IMR-90 (cell line): ENCODE measurements at regions not wholly inside any gene's neighbourhood (a gene's known extent, or its start where the extent isn't known, plus 50 kb on each side); places are given as distances from the start of the nearest gene placed in this dataset.

ENCODE experiments used
- ATAC-seq: fragments of 200-7000 bp; cut with Tn5 transposase; 2 replicates; pipeline ENCODE4 v1.9.1; 2020; ENCODE audit warnings: low read depth, mild to moderate bottlenecking, moderate library complexity
- BruUV-seq: library from RNA; stranded (reverse); fragments of 400-500 nt; replicated peaks from 2 replicates; lab custom pipeline; 2021; lab: Mats Ljungman, UMichigan
- CTCF ChIA-PET: fragments of 300-600 bp; formaldehyde crosslinking; extraction: SDS; loops from one replicate; lab custom pipeline; 2021; ENCODE audit warnings: antibody characterized with exemption; lab: Yijun Ruan, JAX
- POLR2A ChIA-PET: fragments of 300-600 bp; sonication (Branson Sonifier 250); formaldehyde crosslinking; loops from one replicate; lab custom pipeline; 2022; ENCODE audit warnings: antibody characterized with exemption; ENCODE audit not compliant: unreplicated experiment; lab: Charles Lee
- DNase-seq: peaks from one replicate; pipeline ENCODE4 v3.0.0; 2013
- H2AFZ ChIP-seq: replicated peaks from 2 replicates; pipeline ENCODE3; 2013; ENCODE audit warnings: low read length, mild to moderate bottlenecking; ENCODE audit not compliant: poor library complexity
- H2AK5ac ChIP-seq: 2 replicates; pipeline ENCODE4 v1.6.1; 2013; ENCODE audit warnings: low read depth, low read length, inconsistent platforms
- H2AK9ac ChIP-seq: replicated peaks from 2 replicates; pipeline ENCODE3; 2013; ENCODE audit warnings: mild to moderate bottlenecking, low read depth, low read length, moderate library complexity; ENCODE audit not compliant: poor library complexity
- H2BK120ac ChIP-seq: 2 replicates; pipeline ENCODE4 v1.6.1; 2013; ENCODE audit warnings: low read depth, low read length, inconsistent platforms
- H2BK15ac ChIP-seq: 3 replicates; pipeline ENCODE4 v1.6.1; 2013; ENCODE audit warnings: low read depth, low read length, inconsistent platforms
- H2BK20ac ChIP-seq: 2 replicates; pipeline ENCODE4 v1.6.1; 2013; ENCODE audit warnings: low read depth, mild to moderate bottlenecking, inconsistent platforms, low read length, moderate library complexity
- H2BK5ac ChIP-seq: 2 replicates; pipeline ENCODE4 v1.6.1; 2013; ENCODE audit warnings: mild to moderate bottlenecking, low read depth, low read length, inconsistent platforms; ENCODE audit not compliant: poor library complexity, severe bottlenecking
- H3K14ac ChIP-seq: replicated peaks from 2 replicates; pipeline ENCODE4 v1.6.1; 2013; ENCODE audit warnings: low read depth, low read length, inconsistent platforms
- H3K18ac ChIP-seq: 2 replicates; pipeline ENCODE4 v1.6.1; 2013; ENCODE audit warnings: low read depth, low read length, control low read depth
- H3K23ac ChIP-seq: 2 replicates; pipeline ENCODE4 v1.6.1; 2013; ENCODE audit warnings: low read depth, low read length, inconsistent platforms
- H3K27ac ChIP-seq: 2 replicates; pipeline ENCODE4 v1.5.1; 2013; ENCODE audit warnings: mild to moderate bottlenecking, control low read depth, low read length; ENCODE audit not compliant: insufficient read depth
- H3K27me3 ChIP-seq: 2 replicates; pipeline ENCODE4 v1.6.1; 2013; ENCODE audit warnings: low read length; ENCODE audit not compliant: control insufficient read depth, insufficient read depth
- H3K36me3 ChIP-seq: 2 replicates; pipeline ENCODE4 v1.6.1; 2013; ENCODE audit warnings: low read length, mixed read lengths; ENCODE audit not compliant: control insufficient read depth, insufficient read depth
- H3K4ac ChIP-seq: 2 replicates; pipeline ENCODE4 v1.6.1; 2013; ENCODE audit warnings: low read depth, low read length, inconsistent platforms
- H3K4me1 ChIP-seq: 2 replicates; pipeline ENCODE4 v1.6.1; 2013; ENCODE audit warnings: low read length, mixed read lengths; ENCODE audit not compliant: control insufficient read depth, insufficient read depth
- H3K4me2 ChIP-seq: 2 replicates; pipeline ENCODE4 v1.6.1; 2013; ENCODE audit warnings: low read depth, mild to moderate bottlenecking, control low read depth, low read length, moderate library complexity
- H3K4me3 ChIP-seq: 2 replicates; pipeline ENCODE4 v1.5.1; 2013; ENCODE audit warnings: low read depth, mild to moderate bottlenecking, control low read depth, low read length, moderate library complexity; ENCODE audit not compliant: insufficient read depth
- H3K56ac ChIP-seq: 2 replicates; pipeline ENCODE4 v1.6.1; 2013; ENCODE audit warnings: low read length, inconsistent platforms; ENCODE audit not compliant: insufficient read depth; ENCODE audit errors: extremely low read depth
- H3K79me1 ChIP-seq, 2 experiments: 2 replicates each; pipeline ENCODE4 v1.6.1; 2013; ENCODE audit warnings: low read length in 2 of 2, inconsistent platforms in 1 of 2, low read depth in 1 of 2
- H3K9ac ChIP-seq: 2 replicates; pipeline ENCODE4 v1.6.1; 2013; ENCODE audit warnings: low read depth, low read length, control low read depth
- H3K9me1 ChIP-seq: 2 replicates; pipeline ENCODE4 v1.6.1; 2013; ENCODE audit warnings: low read length, inconsistent platforms; ENCODE audit not compliant: insufficient read depth
- H3K9me3 ChIP-seq: 2 replicates; pipeline ENCODE4 v1.6.1; 2013; ENCODE audit warnings: low read length; ENCODE audit not compliant: control insufficient read depth, insufficient read depth
- H4K20me1 ChIP-seq: 2 replicates; pipeline ENCODE4 v1.6.1; 2013; ENCODE audit warnings: low read length, inconsistent platforms; ENCODE audit not compliant: insufficient read depth
- H4K5ac ChIP-seq: 2 replicates; pipeline ENCODE4 v1.6.1; 2013; ENCODE audit warnings: mild to moderate bottlenecking, low read depth, low read length, control low read depth
- H4K8ac ChIP-seq, 2 experiments: 2 replicates each; pipeline ENCODE4 v1.6.1; 2013; ENCODE audit warnings: low read depth in 2 of 2, low read length in 2 of 2, control low read depth in 1 of 2, inconsistent platforms in 1 of 2
- H4K91ac ChIP-seq: 2 replicates; pipeline ENCODE4 v1.6.1; 2013; ENCODE audit warnings: low read depth, low read length, inconsistent platforms; ENCODE audit not compliant: insufficient read depth
- BHLHE40 ChIP-seq: fragments of 150-350 bp; IDR thresholded peaks from 2 replicates; pipeline ENCODE4 v1.6.1; 2016; ENCODE audit warnings: mild to moderate bottlenecking, low read depth, low read length
- CEBPB ChIP-seq: IDR thresholded peaks from 2 replicates; pipeline ENCODE4 v1.6.1; 2012; ENCODE audit warnings: low read depth, low read length, improper control_type of control experiment
- CHD1 ChIP-seq: IDR thresholded peaks from 2 replicates; pipeline ENCODE4 v1.6.1; 2012; ENCODE audit warnings: low read depth, low read length, improper control_type of control experiment
- FOS ChIP-seq: fragments of 150-350 bp; IDR thresholded peaks from 2 replicates; pipeline ENCODE4 v1.6.1; 2016; ENCODE audit warnings: low read depth, low read length
- MAFK ChIP-seq: IDR thresholded peaks from 2 replicates; pipeline ENCODE4 v1.6.1; 2012; ENCODE audit warnings: low read depth, low read length, improper control_type of control experiment
- MAZ ChIP-seq: IDR thresholded peaks from 2 replicates; pipeline ENCODE4 v1.6.1; 2012; ENCODE audit warnings: low read depth, mild to moderate bottlenecking, low read length, improper control_type of control experiment, moderate library complexity, borderline replicate concordance
- MXI1 ChIP-seq: IDR thresholded peaks from 2 replicates; pipeline ENCODE4 v1.6.1; 2012; ENCODE audit warnings: low read depth, mild to moderate bottlenecking, low read length, moderate library complexity, borderline replicate concordance
- NFE2L2 ChIP-seq: fragments of 150-350 bp; IDR thresholded peaks from 2 replicates; pipeline ENCODE4 v1.6.1; 2016; ENCODE audit warnings: low read depth, mild to moderate bottlenecking, low read length
- POLR2A ChIP-seq: IDR thresholded peaks from 2 replicates; pipeline ENCODE4 v1.6.1; 2012; ENCODE audit warnings: mild to moderate bottlenecking, low read depth, low read length
- RAD21 ChIP-seq: IDR thresholded peaks from 2 replicates; pipeline ENCODE4 v1.6.1; 2012; ENCODE audit warnings: low read length, improper control_type of control experiment
- RCOR1 ChIP-seq: IDR thresholded peaks from 2 replicates; pipeline ENCODE4 v1.6.1; 2012; ENCODE audit warnings: mild to moderate bottlenecking, low read length, improper control_type of control experiment; ENCODE audit not compliant: insufficient replicate concordance
- RFX5 ChIP-seq: IDR thresholded peaks from 2 replicates; pipeline ENCODE4 v1.8.0; 2012; ENCODE audit warnings: low read depth, mild to moderate bottlenecking, low read length, moderate library complexity
- SMC3 ChIP-seq: fragments of 150-350 bp; IDR thresholded peaks from 2 replicates; pipeline ENCODE4 v1.6.1; 2016; ENCODE audit warnings: low read depth, mild to moderate bottlenecking, antibody characterized with exemption, low read length, moderate library complexity
- WGBS, 2 experiments: methylation state at CpG; one replicate each; pipeline versions ENCODE4 v1.1.5 to v1.1.7; 2013; ENCODE audit warnings: missing lambda C conversion rate in 2 of 2; ENCODE audit not compliant: insufficient read length in 1 of 2; ENCODE audit errors: extremely low coverage in 2 of 2; 5-methylcytosine and 5-hydroxymethylcytosine counted together
- dilution Hi-C: fragments of 300-500 bp; cut with HindIII; formaldehyde crosslinking; loops from one replicate; pipeline ENCODE4 v1.14.3; 2018; ENCODE audit warnings: low sequenced_read_pairs; ENCODE audit not compliant: unreplicated experiment
- in situ Hi-C: fragments of 300-500 bp; cut with MboI; formaldehyde crosslinking; loops from 3 replicates; pipeline ENCODE4 v1.14.3; 2019; ENCODE audit warnings: low sequenced_read_pairs, inconsistent platforms, mixed read lengths
- intact Hi-C: fragments of 100-400 bp; cut with micrococcal nuclease; formaldehyde crosslinking; loops from 2 replicates; pipeline ENCODE4 v1.10.0; 2022
- TF ChIP-seq, protein P1 (sequence below): fragments of 150-350 bp; IDR thresholded peaks from 2 replicates; pipeline ENCODE4 v1.6.1; 2016; ENCODE audit warnings: low read depth, mild to moderate bottlenecking, low read length, moderate library complexity, borderline replicate concordance
- TF ChIP-seq, protein P2 (sequence below): fragments of 150-350 bp; IDR thresholded peaks from 2 replicates; pipeline ENCODE4 v1.6.1; 2017; ENCODE audit warnings: mild to moderate bottlenecking, antibody characterized with exemption, low read length, low read depth
- TF ChIP-seq, protein P3 (sequence below): conservative IDR thresholded peaks from 2 replicates; pipeline ENCODE4 v1.5.1; 2012; ENCODE audit warnings: mild to moderate bottlenecking, low read depth, low read length, improper control_type of control experiment

DNA sequence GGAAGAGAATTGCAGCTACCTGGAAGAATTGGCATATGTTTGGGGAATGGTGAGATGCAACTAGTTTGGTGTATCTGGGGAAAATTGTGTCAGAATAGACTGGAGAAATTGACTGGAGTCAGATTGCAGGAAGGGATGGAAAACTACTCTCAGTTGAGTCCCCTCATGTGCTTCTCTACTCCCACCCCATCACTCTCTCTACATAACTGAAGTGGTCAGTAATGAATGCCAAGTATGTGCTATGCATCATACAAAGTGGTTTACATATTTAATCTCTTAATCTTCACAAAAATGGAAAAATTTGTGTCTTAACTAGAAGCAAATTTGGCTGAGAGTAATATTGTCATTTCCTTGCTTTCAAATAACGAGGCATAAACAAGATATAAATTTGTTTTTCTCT is 146.4 kb upstream of the TNC start:
- no peak overlapping the region for H2AFZ ChIP-seq
- no peaks in the 10 kb centered on the region for H4K20me1 ChIP-seq
- in situ Hi-C loops, result no loop called here
- H3K23ac ChIP-seq, result peak overlapping the region; percentile 30; the same call in 1 of the 2 replicates
- TF ChIP-seq RCOR1, result no peak
- no peak for TF ChIP-seq RFX5
- TF ChIP-seq POLR2A, result no peak
- TF ChIP-seq CEBPB, result no peak
- TF ChIP-seq, protein P1, sequence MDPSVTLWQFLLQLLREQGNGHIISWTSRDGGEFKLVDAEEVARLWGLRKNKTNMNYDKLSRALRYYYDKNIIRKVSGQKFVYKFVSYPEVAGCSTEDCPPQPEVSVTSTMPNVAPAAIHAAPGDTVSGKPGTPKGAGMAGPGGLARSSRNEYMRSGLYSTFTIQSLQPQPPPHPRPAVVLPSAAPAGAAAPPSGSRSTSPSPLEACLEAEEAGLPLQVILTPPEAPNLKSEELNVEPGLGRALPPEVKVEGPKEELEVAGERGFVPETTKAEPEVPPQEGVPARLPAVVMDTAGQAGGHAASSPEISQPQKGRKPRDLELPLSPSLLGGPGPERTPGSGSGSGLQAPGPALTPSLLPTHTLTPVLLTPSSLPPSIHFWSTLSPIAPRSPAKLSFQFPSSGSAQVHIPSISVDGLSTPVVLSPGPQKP, result no peak
- no peak for TF ChIP-seq CHD1
- TF ChIP-seq MAFK, result no peak
- TF ChIP-seq MXI1, result no peak
- TF ChIP-seq SMC3, result no peak
- TF ChIP-seq, protein P2, sequence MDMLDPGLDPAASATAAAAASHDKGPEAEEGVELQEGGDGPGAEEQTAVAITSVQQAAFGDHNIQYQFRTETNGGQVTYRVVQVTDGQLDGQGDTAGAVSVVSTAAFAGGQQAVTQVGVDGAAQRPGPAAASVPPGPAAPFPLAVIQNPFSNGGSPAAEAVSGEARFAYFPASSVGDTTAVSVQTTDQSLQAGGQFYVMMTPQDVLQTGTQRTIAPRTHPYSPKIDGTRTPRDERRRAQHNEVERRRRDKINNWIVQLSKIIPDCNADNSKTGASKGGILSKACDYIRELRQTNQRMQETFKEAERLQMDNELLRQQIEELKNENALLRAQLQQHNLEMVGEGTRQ, result no peak
- no peak for TF ChIP-seq RAD21
- no peak for TF ChIP-seq FOS
- no peak for TF ChIP-seq MAZ
- TF ChIP-seq, protein P3, sequence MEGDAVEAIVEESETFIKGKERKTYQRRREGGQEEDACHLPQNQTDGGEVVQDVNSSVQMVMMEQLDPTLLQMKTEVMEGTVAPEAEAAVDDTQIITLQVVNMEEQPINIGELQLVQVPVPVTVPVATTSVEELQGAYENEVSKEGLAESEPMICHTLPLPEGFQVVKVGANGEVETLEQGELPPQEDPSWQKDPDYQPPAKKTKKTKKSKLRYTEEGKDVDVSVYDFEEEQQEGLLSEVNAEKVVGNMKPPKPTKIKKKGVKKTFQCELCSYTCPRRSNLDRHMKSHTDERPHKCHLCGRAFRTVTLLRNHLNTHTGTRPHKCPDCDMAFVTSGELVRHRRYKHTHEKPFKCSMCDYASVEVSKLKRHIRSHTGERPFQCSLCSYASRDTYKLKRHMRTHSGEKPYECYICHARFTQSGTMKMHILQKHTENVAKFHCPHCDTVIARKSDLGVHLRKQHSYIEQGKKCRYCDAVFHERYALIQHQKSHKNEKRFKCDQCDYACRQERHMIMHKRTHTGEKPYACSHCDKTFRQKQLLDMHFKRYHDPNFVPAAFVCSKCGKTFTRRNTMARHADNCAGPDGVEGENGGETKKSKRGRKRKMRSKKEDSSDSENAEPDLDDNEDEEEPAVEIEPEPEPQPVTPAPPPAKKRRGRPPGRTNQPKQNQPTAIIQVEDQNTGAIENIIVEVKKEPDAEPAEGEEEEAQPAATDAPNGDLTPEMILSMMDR, result no peak
- no peak for TF ChIP-seq NFE2L2
- no peak for TF ChIP-seq BHLHE40
- peak overlapping the region; percentile 88 for H4K5ac ChIP-seq
- POLR2A ChIA-PET, result no interaction called here
- peak; percentile 17; the same call in 1 of the 2 replicates for ATAC-seq
- H2BK120ac ChIP-seq, result peak overlapping the region; percentile 77
- H2BK5ac ChIP-seq, result peak overlapping the region; percentile 57
- peak overlapping the region; percentile 47; the same call in 1 of the 3 replicates for H2BK15ac ChIP-seq
- no peak overlapping the region for H3K4me2 ChIP-seq
- H4K8ac ChIP-seq, result peak overlapping the region; percentile 7 to 66; a peak in 3 of 4 replicates
- H3K9me1 ChIP-seq, result peaks cover 7% of the 10 kb centered on the region
- H3K56ac ChIP-seq, result no peak overlapping the region
- H3K27me3 ChIP-seq, result no peaks in the 10 kb centered on the region
- H2BK20ac ChIP-seq, result peak overlapping the region; percentile 64
- BruUV-seq, result no TSS peak
- H3K4ac ChIP-seq, result peak overlapping the region; percentile 84
- CTCF ChIA-PET, result no interaction called here
- dilution Hi-C loops, result no loop called here
- H3K27ac ChIP-seq, result peak overlapping the region; percentile 91
- WGBS, 2 experiments, result no CpG with 5 or more reads among the region's 1 CpG
- H3K18ac ChIP-seq, result peak overlapping the region; percentile 87
- H3K36me3 ChIP-seq, result no peaks in the 10 kb centered on the region
- peak overlapping the region; percentile 71 for H3K14ac ChIP-seq
- H3K9me3 ChIP-seq, result no peaks in the 10 kb centered on the region
- H3K9ac ChIP-seq, result no peak overlapping the region
- H3K4me3 ChIP-seq, result no peak overlapping the region
- peak; percentile 71 for DNase-seq
- intact Hi-C loops, result loop anchor here (5.0 kb wide), 1 partner anchor 103 kb away; no protein-coding TSS in a partner anchor
- no peaks in the 10 kb centered on the region for H3K79me1 ChIP-seq
- H2AK9ac ChIP-seq, result peak overlapping the region; percentile 59
- H3K4me1 ChIP-seq, result peaks cover 14% of the 10 kb centered on the region
- peak overlapping the region; percentile 82 for H2AK5ac ChIP-seq
- H4K91ac ChIP-seq, result peak overlapping the region; percentile 34; the same call in 1 of the 2 replicates
